Neutrophil (primary cell): ENCODE measurements at regions not wholly inside any gene's neighbourhood (a gene's known extent, or its start where the extent isn't known, plus 50 kb on each side); places are given as distances from the start of the nearest gene placed in this dataset.

Experiments
- H3K27ac ChIP-seq: fragments of 200-600 bp; sonication (generic); 2 replicates; pipeline ENCODE4 v1.5.1; 2016; ENCODE audit warnings: mild to moderate bottlenecking, moderate library complexity
- H3K27me3 ChIP-seq: fragments of 200-600 bp; sonication (generic); 2 replicates; pipeline ENCODE4 v1.6.0; 2016; ENCODE audit warnings: mild to moderate bottlenecking
- H3K36me3 ChIP-seq: fragments of 200-600 bp; sonication (generic); 2 replicates; pipeline ENCODE4 v1.5.1; 2017
- H3K4me1 ChIP-seq, 2 experiments: fragments of 200-600 bp in 1 of 2; sonication (generic) in 1 of 2; 1 replicate in 1 of 2; 2 replicates in 1 of 2; pipeline versions ENCODE4 v1.5.1 to v1.6.1; 2013 to 2016; ENCODE audit warnings: low read depth in 1 of 2, low read length in 1 of 2, mild to moderate bottlenecking in 1 of 2, moderate library complexity in 1 of 2; ENCODE audit not compliant: control insufficient read depth in 1 of 2, insufficient read depth in 1 of 2
- H3K4me3 ChIP-seq, 2 experiments: fragments of 200-600 bp in 1 of 2; sonication (generic) in 1 of 2; 1 replicate in 1 of 2; 2 replicates in 1 of 2; pipeline ENCODE4 v1.5.1; 2013 to 2016; ENCODE audit warnings: low read depth in 1 of 2, low read length in 1 of 2, mild to moderate bottlenecking in 1 of 2, moderate library complexity in 1 of 2
- H3K9me3 ChIP-seq: fragments of 200-600 bp; sonication (generic); 2 replicates; pipeline ENCODE4 v1.5.1; 2016
- CTCF ChIP-seq: fragments of 200-600 bp; sonication (generic); IDR thresholded peaks from 2 replicates; pipeline ENCODE4 v1.5.1; 2016; ENCODE audit warnings: antibody characterized with exemption

DNA sequence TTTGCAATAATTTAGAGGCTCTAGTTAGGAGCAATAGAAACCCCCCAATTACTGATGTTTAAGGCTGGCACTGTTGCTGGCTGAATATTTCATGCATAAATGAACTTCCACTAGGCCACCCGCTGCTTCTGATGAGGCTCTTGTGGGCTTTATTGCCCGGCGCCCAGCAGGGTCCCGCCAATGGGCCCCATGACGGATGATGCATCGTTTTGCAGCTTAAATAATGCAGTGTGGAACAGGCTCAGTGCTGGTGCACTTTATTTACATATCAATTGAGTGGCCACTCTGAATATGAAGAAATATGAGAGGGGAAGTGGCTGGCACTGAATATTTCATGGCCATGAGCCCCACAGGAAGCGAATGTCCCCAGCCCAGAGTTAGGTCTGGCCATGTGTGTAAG is 155.3 kb upstream of the MAFB start:
- peaks cover 0 to 10% of the 10 kb centered on the region in 2 experiments for H3K4me1 ChIP-seq
- no peaks in the 10 kb centered on the region for H3K36me3 ChIP-seq
- H3K4me3 ChIP-seq: no peak overlapping the region
- no peaks in the 10 kb centered on the region for H3K27me3 ChIP-seq
- no peak overlapping the region for H3K27ac ChIP-seq
- no peaks in the 10 kb centered on the region for H3K9me3 ChIP-seq
- TF ChIP-seq CTCF: no peak

GRCh38 chr20:40848096-40848495 is 159.1 kb upstream of the MAFB start:
- peaks cover 0 to 10% of the 10 kb centered on the region in 2 experiments for H3K4me1 ChIP-seq
- no peaks in the 10 kb centered on the region for H3K27me3 ChIP-seq
- no peak overlapping the region for H3K4me3 ChIP-seq
- no peak overlapping the region for H3K27ac ChIP-seq
- no peak for TF ChIP-seq CTCF
- no peaks in the 10 kb centered on the region for H3K9me3 ChIP-seq
- no peaks in the 10 kb centered on the region for H3K36me3 ChIP-seq

GRCh38 chr20:40848526-40848925 is 159.5 kb upstream of the MAFB start:
- TF ChIP-seq CTCF: no peak
- Histone ChIP-seq H3K27ac (no peak overlapping the region), H3K4me3 (no peak overlapping the region), H3K27me3 (no peaks in the 10 kb centered on the region), H3K4me1 (peaks cover 0 to 10% of the 10 kb centered on the region in 2 experiments), H3K9me3 (no peaks in the 10 kb centered on the region), H3K36me3 (no peaks in the 10 kb centered on the region)

- TF ChIP-seq CTCF: no peak
- Histone ChIP-seq H3K36me3 (no peaks in the 10 kb centered on the region), H3K9me3 (no peaks in the 10 kb centered on the region), H3K4me1 (peaks cover 0 to 5% of the 10 kb centered on the region in 2 experiments), H3K27ac (no peak overlapping the region), H3K4me3 (no peak overlapping the region), H3K27me3 (no peaks in the 10 kb centered on the region)
Observed at GRCh38 chr20:40849456-40849855, 160.4 kb upstream of the MAFB start.

- H3K27ac ChIP-seq: no peak overlapping the region
- H3K4me3 ChIP-seq: no peak overlapping the region
- TF ChIP-seq CTCF: no peak
- no peaks in the 10 kb centered on the region for H3K36me3 ChIP-seq
- H3K4me1 ChIP-seq: no peaks in the 10 kb centered on the region
- no peaks in the 10 kb centered on the region for H3K9me3 ChIP-seq
- no peaks in the 10 kb centered on the region for H3K27me3 ChIP-seq
Observed at GRCh38 chr20:40851051-40851450, 162.0 kb upstream of the MAFB start.

- no peak for TF ChIP-seq CTCF
- H3K4me3 ChIP-seq: no peak overlapping the region
- H3K36me3 ChIP-seq: no peaks in the 10 kb centered on the region
- H3K27me3 ChIP-seq: no peaks in the 10 kb centered on the region
- H3K4me1 ChIP-seq: no peaks in the 10 kb centered on the region
- H3K27ac ChIP-seq: no peak overlapping the region
- no peaks in the 10 kb centered on the region for H3K9me3 ChIP-seq
Observed at GRCh38 chr20:40855269-40855668, 166.2 kb upstream of the MAFB start.
